ENCODE measurements at regions not wholly inside any gene's neighbourhood (a gene's known extent, or its start where the extent isn't known, plus 50 kb on each side); places are given as distances from the start of the nearest gene placed in this dataset.

- TF ChIP-seq CTCF (IDR thresholded peaks at IDR 0.05), result no peak
- no peak for TF ChIP-seq POLR2A (IDR thresholded peaks at IDR 0.05)
These were observed 342.2 kb upstream of the GALNT5 start for GRCh38 chr2:156915332-156915731.

Data from adrenal gland (tissue), 5 donors.